ENCODE measurements at regions not wholly inside any gene's neighbourhood (a gene's known extent, or its start where the extent isn't known, plus 50 kb on each side); places are given as distances from the start of the nearest gene placed in this dataset.

DNA sequence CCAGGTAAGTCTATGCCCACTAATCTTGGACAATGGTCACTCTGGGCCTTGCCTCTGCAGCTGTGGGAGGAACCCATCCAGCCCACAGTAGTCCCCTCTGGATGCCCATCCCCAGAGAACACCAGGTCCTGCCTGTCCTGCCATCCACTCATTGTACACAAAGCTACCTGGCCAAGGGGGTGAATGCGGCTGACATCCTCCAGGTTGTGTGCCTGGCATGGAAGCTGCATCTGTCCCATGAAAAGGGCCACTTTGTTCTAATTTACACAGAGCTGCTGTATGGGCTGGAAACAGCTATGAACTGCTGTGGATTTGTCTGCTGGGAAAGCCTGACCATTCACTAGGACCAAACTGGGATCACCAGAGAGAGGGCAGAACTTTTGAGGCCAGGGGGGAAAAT, 324.8 kb downstream of the LRFN2 start:
- TF ChIP-seq, protein P1, sequence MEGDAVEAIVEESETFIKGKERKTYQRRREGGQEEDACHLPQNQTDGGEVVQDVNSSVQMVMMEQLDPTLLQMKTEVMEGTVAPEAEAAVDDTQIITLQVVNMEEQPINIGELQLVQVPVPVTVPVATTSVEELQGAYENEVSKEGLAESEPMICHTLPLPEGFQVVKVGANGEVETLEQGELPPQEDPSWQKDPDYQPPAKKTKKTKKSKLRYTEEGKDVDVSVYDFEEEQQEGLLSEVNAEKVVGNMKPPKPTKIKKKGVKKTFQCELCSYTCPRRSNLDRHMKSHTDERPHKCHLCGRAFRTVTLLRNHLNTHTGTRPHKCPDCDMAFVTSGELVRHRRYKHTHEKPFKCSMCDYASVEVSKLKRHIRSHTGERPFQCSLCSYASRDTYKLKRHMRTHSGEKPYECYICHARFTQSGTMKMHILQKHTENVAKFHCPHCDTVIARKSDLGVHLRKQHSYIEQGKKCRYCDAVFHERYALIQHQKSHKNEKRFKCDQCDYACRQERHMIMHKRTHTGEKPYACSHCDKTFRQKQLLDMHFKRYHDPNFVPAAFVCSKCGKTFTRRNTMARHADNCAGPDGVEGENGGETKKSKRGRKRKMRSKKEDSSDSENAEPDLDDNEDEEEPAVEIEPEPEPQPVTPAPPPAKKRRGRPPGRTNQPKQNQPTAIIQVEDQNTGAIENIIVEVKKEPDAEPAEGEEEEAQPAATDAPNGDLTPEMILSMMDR (IDR thresholded peaks at IDR 0.05; ENCODE audit: low read depth, low read length): no peak
- TF ChIP-seq EZH2phosphoT487 (IDR thresholded peaks at IDR 0.05; ENCODE audit: low read depth): no peak
